H9 (cell line): ENCODE measurements at regions not wholly inside any gene's neighbourhood (a gene's known extent, or its start where the extent isn't known, plus 50 kb on each side); places are given as distances from the start of the nearest gene placed in this dataset.

Experiments used
- DNase-seq: peaks from one replicate; pipeline ENCODE4 v3.0.0-alpha.2; 2017
- H2AFZ ChIP-seq: one replicate; pipeline ENCODE4 v1.6.1; 2013; ENCODE audit warnings: mild to moderate bottlenecking, low read length, control low read depth, moderate library complexity
- H2AK5ac ChIP-seq: 2 replicates; pipeline ENCODE4 v1.6.1; 2013; ENCODE audit warnings: low read length, control low read depth, mixed read lengths; ENCODE audit not compliant: insufficient read length
- H2BK120ac ChIP-seq: one replicate; pipeline ENCODE4 v1.6.1; 2013; ENCODE audit warnings: low read depth, mild to moderate bottlenecking, low read length, control low read depth, inconsistent platforms; ENCODE audit not compliant: poor library complexity, severe bottlenecking
- H2BK12ac ChIP-seq: 2 replicates; pipeline ENCODE4 v1.6.1; 2013; ENCODE audit warnings: low read length, control low read depth, mixed read lengths, low read depth; ENCODE audit not compliant: insufficient read length
- H2BK15ac ChIP-seq: 2 replicates; pipeline ENCODE4 v1.6.1; 2013; ENCODE audit warnings: low read depth, low read length, control low read depth
- H2BK20ac ChIP-seq: one replicate; pipeline ENCODE4 v1.6.1; 2013; ENCODE audit warnings: low read depth, mild to moderate bottlenecking, low read length, control low read depth, inconsistent platforms; ENCODE audit not compliant: poor library complexity, severe bottlenecking
- H2BK5ac ChIP-seq: 2 replicates; pipeline ENCODE4 v1.6.1; 2013; ENCODE audit warnings: low read length, control low read depth, mixed read lengths; ENCODE audit not compliant: insufficient read length
- H3K14ac ChIP-seq: 2 replicates; pipeline ENCODE4 v1.6.1; 2013; ENCODE audit warnings: low read length, control low read depth; ENCODE audit not compliant: insufficient read depth
- H3K18ac ChIP-seq: 2 replicates; pipeline ENCODE4 v1.6.1; 2013; ENCODE audit warnings: low read depth, mild to moderate bottlenecking, mixed read lengths, low read length, control low read depth; ENCODE audit not compliant: insufficient read length
- H3K23ac ChIP-seq: 2 replicates; pipeline ENCODE4 v1.6.1; 2013; ENCODE audit warnings: low read length, control low read depth, mixed read lengths, low read depth; ENCODE audit not compliant: insufficient read length
- H3K23me2 ChIP-seq: 2 replicates; pipeline ENCODE4 v1.6.1; 2013; ENCODE audit warnings: low read depth, mild to moderate bottlenecking, mixed read lengths, low read length, control low read depth; ENCODE audit not compliant: insufficient read length, poor library complexity, severe bottlenecking
- H3K27ac ChIP-seq: 2 replicates; pipeline ENCODE4 v1.5.1; 2013; ENCODE audit warnings: low read length, control low read depth, mixed read lengths, low read depth; ENCODE audit not compliant: insufficient read length
- H3K27me3 ChIP-seq: 2 replicates; pipeline ENCODE4 v1.6.1; 2013; ENCODE audit warnings: low read length, control low read depth, inconsistent platforms; ENCODE audit not compliant: insufficient read depth
- H3K4ac ChIP-seq: 2 replicates; pipeline ENCODE4 v1.6.1; 2013; ENCODE audit warnings: low read depth, mild to moderate bottlenecking, control low read depth, inconsistent platforms, low read length, moderate library complexity
- H3K4me1 ChIP-seq: 2 replicates; pipeline ENCODE4 v1.6.1; 2013; ENCODE audit warnings: low read length, control low read depth, inconsistent platforms; ENCODE audit not compliant: insufficient read depth
- H3K4me2 ChIP-seq: 2 replicates; pipeline ENCODE4 v1.6.1; 2013; ENCODE audit warnings: low read length, control low read depth, mixed read lengths; ENCODE audit not compliant: insufficient read length, insufficient read depth
- H3K56ac ChIP-seq: 2 replicates; pipeline ENCODE4 v1.6.1; 2013; ENCODE audit warnings: low read depth, mild to moderate bottlenecking, mixed read lengths, low read length, control low read depth; ENCODE audit not compliant: insufficient read length
- H3K79me1 ChIP-seq: 2 replicates; pipeline ENCODE4 v1.6.1; 2013; ENCODE audit warnings: low read depth, mild to moderate bottlenecking, moderate library complexity, low read length, control low read depth, inconsistent platforms; ENCODE audit not compliant: insufficient read depth, poor library complexity, severe bottlenecking
- H3K79me2 ChIP-seq: 2 replicates; pipeline ENCODE4 v1.6.1; 2013; ENCODE audit warnings: low read length, control low read depth, inconsistent platforms; ENCODE audit not compliant: insufficient read depth
- H3K9ac ChIP-seq: 2 replicates; pipeline ENCODE4 v1.6.1; 2013; ENCODE audit warnings: low read length, control low read depth, mixed read lengths; ENCODE audit not compliant: insufficient read length; ENCODE audit errors: extremely low read depth
- H3K9me3 ChIP-seq: one replicate; pipeline ENCODE4 v1.6.1; 2013; ENCODE audit warnings: low read depth, low read length, inconsistent platforms; ENCODE audit not compliant: control insufficient read depth
- H3T11ph ChIP-seq: one replicate; pipeline ENCODE4 v1.6.1; 2013; ENCODE audit warnings: mild to moderate bottlenecking, low read length, control low read depth, inconsistent platforms
- H4K20me1 ChIP-seq: one replicate; pipeline ENCODE4 v1.6.1; 2013; ENCODE audit not compliant: control insufficient read depth, insufficient read length, insufficient read depth
- H4K5ac ChIP-seq: 2 replicates; pipeline ENCODE4 v1.6.1; 2013; ENCODE audit warnings: low read depth, mild to moderate bottlenecking, mixed read lengths, low read length, control low read depth; ENCODE audit not compliant: insufficient read length
- H4K8ac ChIP-seq: replicated peaks from 2 replicates; pipeline ENCODE4 v1.6.1; 2013; ENCODE audit warnings: low read length, control low read depth, mixed read lengths, low read depth; ENCODE audit not compliant: insufficient read length
- H4K91ac ChIP-seq: 2 replicates; pipeline ENCODE4 v1.6.1; 2013; ENCODE audit warnings: low read depth, mild to moderate bottlenecking, moderate library complexity, mixed read lengths, low read length, control low read depth; ENCODE audit not compliant: insufficient read length
- H3K27ac Mint-ChIP-seq, 3 experiments: 2 replicates in 2 of 3; 3 replicates in 1 of 3; pipeline ENCODE4 v1.8.0; 2020 to 2021; ENCODE audit warnings: mixed read lengths in 3 of 3, mild to moderate bottlenecking in 1 of 3, moderate library complexity in 1 of 3
- H3K27me3 Mint-ChIP-seq: 2 replicates; pipeline ENCODE4 v1.8.0; 2021; ENCODE audit warnings: low read depth, mild to moderate bottlenecking, moderate library complexity, mixed read lengths
- H3K36me3 Mint-ChIP-seq, 3 experiments: 2 replicates in 2 of 3; 3 replicates in 1 of 3; pipeline ENCODE4 v1.8.0; 2020 to 2021; ENCODE audit warnings: low read depth in 3 of 3, mixed read lengths in 3 of 3; ENCODE audit not compliant: insufficient read depth in 1 of 3
- H3K4me1 Mint-ChIP-seq, 2 experiments: 2 replicates each; pipeline ENCODE4 v1.8.0; 2020; ENCODE audit warnings: mixed read lengths in 2 of 2
- H3K4me3 Mint-ChIP-seq, 2 experiments: 2 replicates in 1 of 2; 3 replicates in 1 of 2; pipeline ENCODE4 v1.8.0; 2020 to 2021; ENCODE audit warnings: mild to moderate bottlenecking in 2 of 2, mixed read lengths in 2 of 2, moderate library complexity in 1 of 2
- H3K9me3 Mint-ChIP-seq, 2 experiments: 2 replicates in 1 of 2; 3 replicates in 1 of 2; pipeline ENCODE4 v1.8.0; 2020; ENCODE audit warnings: mild to moderate bottlenecking in 2 of 2, mixed read lengths in 2 of 2, moderate library complexity in 1 of 2
- CTCF ChIP-seq: fragments of 200-600 bp; sonication (generic); conservative IDR thresholded peaks from 3 replicates; pipeline ENCODE4 v1.8.0; 2021; ENCODE audit warnings: antibody characterized with exemption, mild to moderate bottlenecking
- WGBS: extraction: QIAGEN DNeasy Blood & Tissue Kit; methylation state at CpG from one replicate; pipeline ENCODE4 v1.1.7; 2013; ENCODE audit warnings: missing lambda C conversion rate, low lambda C conversion rate, mixed read lengths; ENCODE audit not compliant: insufficient read length; ENCODE audit errors: extremely low coverage; 5-methylcytosine and 5-hydroxymethylcytosine counted together

GRCh38 chr7:45998506-45998905, 77.4 kb upstream of the IGFBP3 start:
- H2BK5ac ChIP-seq: no peak overlapping the region
- no peak overlapping the region for H2BK15ac ChIP-seq
- H3K18ac ChIP-seq: no peak overlapping the region
- no peaks in the 10 kb centered on the region for H3K9me3 ChIP-seq
- Mint-ChIP-seq H3K36me3 (peaks cover 2 to 17% (median 4%) of the 10 kb centered on the region in 3 experiments; a peak in 5 of 7 replicates), H3K27me3 (no peaks in the 10 kb centered on the region; the same call in 1 of the 2 replicates), H3K4me3 (no peak overlapping the region), H3K4me1 (no peaks in the 10 kb centered on the region), H3K27ac (no peak overlapping the region), H3K9me3 (peaks cover 18 to 31% of the 10 kb centered on the region in 2 experiments)
- DNase-seq: no peak
- no CpG with 5 or more reads among the region's 1 CpG for whole genome bisulfite sequencing
- no peak overlapping the region for H3K9ac ChIP-seq
- H3T11ph ChIP-seq: no peak overlapping the region
- H4K8ac ChIP-seq: no peak overlapping the region
- no peak overlapping the region for H3K14ac ChIP-seq
- H4K5ac ChIP-seq: no peak overlapping the region
- H3K56ac ChIP-seq: no peak overlapping the region
- H2AK5ac ChIP-seq: no peak overlapping the region
- no peak overlapping the region for H3K27ac ChIP-seq
- TF ChIP-seq CTCF: no peak
- H2BK120ac ChIP-seq: no peak overlapping the region
- H4K20me1 ChIP-seq: no peaks in the 10 kb centered on the region
- no peak overlapping the region for H4K91ac ChIP-seq
- no peaks in the 10 kb centered on the region for H3K23me2 ChIP-seq
- H3K4me2 ChIP-seq: no peak overlapping the region
- H2AFZ ChIP-seq: no peak overlapping the region
- H2BK20ac ChIP-seq: no peak overlapping the region
- no peak overlapping the region for H3K4ac ChIP-seq
- no peak overlapping the region for H2BK12ac ChIP-seq
- H3K79me2 ChIP-seq: no peaks in the 10 kb centered on the region
- H3K79me1 ChIP-seq: no peaks in the 10 kb centered on the region
- H3K4me1 ChIP-seq: no peaks in the 10 kb centered on the region
- no peaks in the 10 kb centered on the region for H3K27me3 ChIP-seq
- no peak overlapping the region for H3K23ac ChIP-seq
